BJ (cell line): ENCODE measurements at regions not wholly inside any gene's neighbourhood (a gene's known extent, or its start where the extent isn't known, plus 50 kb on each side); places are given as distances from the start of the nearest gene placed in this dataset.

Experiments
- CTCF ChIA-PET: fragments of 350-600 bp; formaldehyde crosslinking; extraction: SDS; loops from one replicate; lab custom pipeline; 2021; ENCODE audit warnings: antibody characterized with exemption, inconsistent platforms; lab: Yijun Ruan, JAX
- POLR2A ChIA-PET: fragments of 300-600 bp; sonication (Branson Sonifier 250); formaldehyde crosslinking; extraction: SDS; loops from one replicate; lab custom pipeline; 2021; ENCODE audit warnings: antibody characterized with exemption; lab: Charles Lee
- DNase-seq: peaks from one replicate; pipeline ENCODE4 v3.0.0-alpha.2; 2011; ENCODE audit warnings: low read depth
- H3K27me3 ChIP-seq: 2 replicates; pipeline ENCODE4 v1.6.0; 2011; ENCODE audit warnings: low read length; ENCODE audit not compliant: control insufficient read depth, insufficient read depth
- H3K36me3 ChIP-seq: 2 replicates; pipeline ENCODE4 v1.5.1; 2011; ENCODE audit warnings: low read length; ENCODE audit not compliant: control insufficient read depth, insufficient read depth
- H3K4me3 ChIP-seq: 2 replicates; pipeline ENCODE4 v1.5.1; 2011; ENCODE audit warnings: low read depth, mild to moderate bottlenecking, control low read depth, low read length
- CTCF ChIP-seq: IDR thresholded peaks from 2 replicates; pipeline ENCODE4 v1.5.1; 2011; ENCODE audit warnings: low read depth, mild to moderate bottlenecking, control low read depth, inconsistent platforms, low read length, moderate library complexity; ENCODE audit not compliant: insufficient read depth

GRCh38 chr14:44316647-44317440, 190.2 kb downstream of the FSCB start:
- POLR2A ChIA-PET, result no interaction called here

GRCh38 chr14:44309331-44309730, 197.8 kb downstream of the FSCB start:
- H3K36me3 ChIP-seq, result no peaks in the 10 kb centered on the region
- ChIA-PET CTCF (no interaction called here), POLR2A (no interaction called here)
- no peak overlapping the region for H3K4me3 ChIP-seq
- DNase-seq, result no peak
- no peaks in the 10 kb centered on the region for H3K27me3 ChIP-seq
- TF ChIP-seq CTCF, result no peak

More at GRCh38 chr14:44316647-44317440, 190.2 kb downstream of the FSCB start:
- Histone ChIP-seq H3K4me3 (no peak overlapping the region), H3K36me3 (no peaks in the 10 kb centered on the region), H3K27me3 (no peaks in the 10 kb centered on the region)
- no peak for TF ChIP-seq CTCF
- CTCF ChIA-PET, result no interaction called here
- no peak for DNase-seq

GRCh38 chr14:44300916-44301315, 206.2 kb downstream of the FSCB start:
- DNase-seq, result no peak
- no peak for TF ChIP-seq CTCF
- no peaks in the 10 kb centered on the region for H3K36me3 ChIP-seq
- ChIA-PET POLR2A (no interaction called here), CTCF (no interaction called here)
- H3K4me3 ChIP-seq, result no peak overlapping the region
- H3K27me3 ChIP-seq, result no peaks in the 10 kb centered on the region

- CTCF ChIA-PET, result no interaction called here
- Histone ChIP-seq H3K36me3 (no peaks in the 10 kb centered on the region), H3K27me3 (no peaks in the 10 kb centered on the region), H3K4me3 (no peak overlapping the region)
- no peak for TF ChIP-seq CTCF
- no peak for DNase-seq
- POLR2A ChIA-PET, result no interaction called here
Measured at GRCh38 chr14:44297437-44297836, 209.6 kb downstream of the FSCB start.

GRCh38 chr14:44291366-44291915, 215.6 kb downstream of the FSCB start:
- Histone ChIP-seq H3K27me3 (no peaks in the 10 kb centered on the region), H3K36me3 (no peaks in the 10 kb centered on the region), H3K4me3 (no peak overlapping the region)
- DNase-seq, result no peak
- POLR2A ChIA-PET, result no interaction called here
- CTCF ChIA-PET, result interaction anchor here (0.6 kb wide), 1 partner anchor 24 kb away, joined by 3 read pairs; no protein-coding TSS in a partner anchor
- no peak for TF ChIP-seq CTCF
